Loucy (cell line): ENCODE measurements at regions not wholly inside any gene's neighbourhood (a gene's known extent, or its start where the extent isn't known, plus 50 kb on each side); places are given as distances from the start of the nearest gene placed in this dataset.
A peak's percentile ranks its signal among the peaks of the same experiment; 100 is the strongest.

Experiments used
- H2AFZ ChIP-seq: fragments of 200-600 bp; sonication (generic); 2 replicates; pipeline ENCODE4 v1.6.0; 2016; ENCODE audit warnings: antibody characterized with exemption, mild to moderate bottlenecking, low read length, moderate library complexity
- H3F3A ChIP-seq: fragments of 200-600 bp; 2 replicates; pipeline ENCODE4 v1.6.0; 2016; ENCODE audit warnings: antibody characterized with exemption, low read depth, mild to moderate bottlenecking
- H3K27me3 ChIP-seq: fragments of 200-600 bp; sonication (generic); 2 replicates; pipeline ENCODE4 v1.6.1; 2014; ENCODE audit warnings: low read length, mild to moderate bottlenecking; ENCODE audit not compliant: insufficient read depth, poor library complexity, severe bottlenecking
- H3K36me3 ChIP-seq: fragments of 200-600 bp; sonication (generic); 2 replicates; pipeline ENCODE4 v1.6.1; 2016; ENCODE audit warnings: low read length; ENCODE audit not compliant: insufficient read depth
- H3K4me1 ChIP-seq: fragments of 200-600 bp; sonication (generic); 2 replicates; pipeline ENCODE4 v1.5.1; 2014; ENCODE audit warnings: low read length, mild to moderate bottlenecking; ENCODE audit not compliant: insufficient read depth, poor library complexity, severe bottlenecking
- H3K4me2 ChIP-seq: fragments of 200-600 bp; sonication (generic); 2 replicates; pipeline ENCODE4 v1.6.0; 2014; ENCODE audit warnings: antibody characterized with exemption, low read length, low read depth, mild to moderate bottlenecking; ENCODE audit not compliant: poor library complexity, severe bottlenecking
- H3K4me3 ChIP-seq: fragments of 200-600 bp; sonication (generic); 2 replicates; pipeline ENCODE4 v1.5.1; 2014; ENCODE audit warnings: low read length, mild to moderate bottlenecking, mixed read lengths; ENCODE audit not compliant: poor library complexity, severe bottlenecking
- H3K79me2 ChIP-seq: fragments of 200-600 bp; sonication (generic); 2 replicates; pipeline ENCODE4 v1.6.1; 2014; ENCODE audit warnings: low read length; ENCODE audit not compliant: insufficient read depth
- H3K9ac ChIP-seq: fragments of 200-600 bp; sonication (generic); 2 replicates; pipeline ENCODE4 v1.6.0; 2014; ENCODE audit warnings: mild to moderate bottlenecking, low read depth, low read length, moderate library complexity; ENCODE audit not compliant: poor library complexity, severe bottlenecking
- H3K9me2 ChIP-seq: fragments of 200-600 bp; sonication (generic); replicated peaks from 2 replicates; pipeline ENCODE4 v1.6.1; 2016; ENCODE audit warnings: low read depth, low read length, mixed read lengths
- H3K9me3 ChIP-seq: fragments of 200-600 bp; sonication (generic); 2 replicates; pipeline ENCODE4 v1.6.1; 2014; ENCODE audit warnings: mild to moderate bottlenecking, antibody characterized with exemption, low read length, low read depth; ENCODE audit not compliant: insufficient read depth
- H4K20me1 ChIP-seq: fragments of 200-600 bp; sonication (generic); 2 replicates; pipeline ENCODE4 v1.6.0; 2014; ENCODE audit warnings: antibody characterized with exemption, low read length, mild to moderate bottlenecking; ENCODE audit not compliant: insufficient read depth, poor library complexity, severe bottlenecking
- CTCF ChIP-seq: fragments of 200-600 bp; sonication (generic); conservative IDR thresholded peaks from 2 replicates; pipeline ENCODE4 v1.5.1; 2014; ENCODE audit warnings: mild to moderate bottlenecking, antibody characterized with exemption, low read length
- EZH2phosphoT487 ChIP-seq: fragments of 200-600 bp; IDR thresholded peaks from 2 replicates; pipeline ENCODE4 v1.6.1; 2018; ENCODE audit warnings: antibody characterized with exemption, mild to moderate bottlenecking, moderate library complexity, borderline replicate concordance

GRCh38 chr9:127553793-127554192 lies 58.3 kb upstream of the STXBP1 start:
- Histone ChIP-seq H3K4me3 (no peak overlapping the region), H3K4me1 (peaks cover 42% of the 10 kb centered on the region), H3K27me3 (no peaks in the 10 kb centered on the region), H3K36me3 (no peaks in the 10 kb centered on the region), H4K20me1 (no peaks in the 10 kb centered on the region), H3F3A (no peaks in the 10 kb centered on the region), H3K9me2 (no peaks in the 10 kb centered on the region), H3K9me3 (no peaks in the 10 kb centered on the region), H2AFZ (no peak overlapping the region), H3K9ac (no peak overlapping the region), H3K4me2 (no peak overlapping the region), H3K79me2 (peaks cover 50% of the 10 kb centered on the region)
- no peak for TF ChIP-seq CTCF
- no peak for TF ChIP-seq EZH2phosphoT487

GRCh38 chr9:127554966-127555839 lies 56.9 kb upstream of the STXBP1 start:
- Histone ChIP-seq H3K9me3 (no peaks in the 10 kb centered on the region), H2AFZ (no peak overlapping the region), H3K4me2 (peak overlapping the region; percentile 98), H3K9ac (peak overlapping the region; percentile 71), H3K4me1 (peaks cover 52% of the 10 kb centered on the region), H3K79me2 (peaks cover 64% of the 10 kb centered on the region), H4K20me1 (no peaks in the 10 kb centered on the region), H3K4me3 (peak overlapping the region; percentile 68), H3K9me2 (no peaks in the 10 kb centered on the region), H3F3A (no peaks in the 10 kb centered on the region), H3K36me3 (no peaks in the 10 kb centered on the region), H3K27me3 (no peaks in the 10 kb centered on the region)
- TF ChIP-seq EZH2phosphoT487 (no peak), CTCF (no peak)

- H2AFZ ChIP-seq, result no peak overlapping the region
- H4K20me1 ChIP-seq, result no peaks in the 10 kb centered on the region
- peaks cover 54% of the 10 kb centered on the region for H3K4me1 ChIP-seq
- H3K9me3 ChIP-seq, result no peaks in the 10 kb centered on the region
- TF ChIP-seq CTCF (no peak), EZH2phosphoT487 (no peak)
- H3F3A ChIP-seq, result no peaks in the 10 kb centered on the region
- peaks cover 69% of the 10 kb centered on the region for H3K79me2 ChIP-seq
- H3K4me3 ChIP-seq, result peak overlapping the region; percentile 68
- H3K4me2 ChIP-seq, result peak overlapping the region; percentile 98
- H3K36me3 ChIP-seq, result no peaks in the 10 kb centered on the region
- no peaks in the 10 kb centered on the region for H3K9me2 ChIP-seq
- no peaks in the 10 kb centered on the region for H3K27me3 ChIP-seq
- peak overlapping the region; percentile 77 for H3K9ac ChIP-seq
These were observed 55.9 kb upstream of the STXBP1 start for GRCh38 chr9:127555840-127556820.
